CD4-positive, alpha-beta T cell treated with Interferon alpha-2 for 1 hour (primary cell): ENCODE measurements at regions not wholly inside any gene's neighbourhood (a gene's known extent, or its start where the extent isn't known, plus 50 kb on each side); places are given as distances from the start of the nearest gene placed in this dataset.

Source experiments
- DNase-seq, 2 donors: peaks; one replicate each; pipeline ENCODE4 v3.0.0-alpha.2; 2020 to 2022

DNA sequence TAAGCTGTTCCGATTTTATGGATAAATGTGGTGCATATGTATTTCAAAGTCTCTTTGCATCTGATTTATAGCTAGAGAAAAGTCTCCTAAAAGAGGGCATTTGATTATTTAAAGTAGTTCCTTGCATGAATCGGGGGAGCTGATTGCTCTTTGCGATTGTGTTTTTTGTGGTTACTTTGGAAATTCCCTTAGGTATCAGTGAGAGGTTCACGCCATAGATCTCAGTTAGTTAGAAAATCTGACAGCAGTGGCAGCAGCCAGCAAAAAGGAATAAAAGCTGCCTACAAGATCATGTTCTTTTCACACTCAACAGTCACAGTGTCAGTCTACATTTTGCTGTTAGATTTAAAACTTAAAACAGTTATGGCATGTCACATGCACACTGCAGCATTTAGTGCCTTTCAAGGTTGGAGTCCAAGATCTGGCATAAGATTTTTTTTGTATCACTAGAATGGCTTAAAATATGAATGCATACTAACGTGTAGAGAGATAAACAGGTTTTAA is 436.5 kb upstream of the PCDH20 start:
- DNase-seq: no peak

GRCh38 chr13:61850794-61851193 is 435.1 kb upstream of the PCDH20 start:
- DNase-seq: no peak

GRCh38 chr13:61838568-61838967 is 422.9 kb upstream of the PCDH20 start:
- no peak for DNase-seq

- DNase-seq: no peak
Measured at GRCh38 chr13:61833228-61833627, 417.6 kb upstream of the PCDH20 start.

- no peak for DNase-seq
Measured at GRCh38 chr13:61831026-61831425, 415.4 kb upstream of the PCDH20 start.

DNA sequence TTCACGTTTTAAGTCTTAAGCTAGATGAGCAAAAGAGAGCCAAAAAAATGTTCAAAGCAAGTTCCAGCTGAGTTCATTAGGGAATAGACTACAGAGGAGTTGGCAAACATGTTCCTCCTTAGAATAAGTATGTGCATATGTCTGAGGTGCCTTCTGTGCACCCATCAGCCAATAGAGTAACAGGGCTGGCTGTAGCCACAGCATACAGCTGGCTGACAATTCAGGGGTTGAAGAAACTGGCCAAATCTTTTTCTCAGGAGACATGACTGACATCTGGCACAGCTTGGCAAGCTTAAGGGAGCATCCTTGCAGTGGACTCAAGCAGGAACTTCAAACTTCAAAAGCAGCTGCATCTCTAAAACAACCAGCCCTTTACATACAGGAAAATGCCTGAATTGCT is 414.8 kb upstream of the PCDH20 start:
- DNase-seq: no peak

GRCh38 chr13:61824168-61824567 is 408.5 kb upstream of the PCDH20 start:
- DNase-seq: no peak

GRCh38 chr13:61812286-61812685 is 396.6 kb upstream of the PCDH20 start:
- DNase-seq: no peak

DNA sequence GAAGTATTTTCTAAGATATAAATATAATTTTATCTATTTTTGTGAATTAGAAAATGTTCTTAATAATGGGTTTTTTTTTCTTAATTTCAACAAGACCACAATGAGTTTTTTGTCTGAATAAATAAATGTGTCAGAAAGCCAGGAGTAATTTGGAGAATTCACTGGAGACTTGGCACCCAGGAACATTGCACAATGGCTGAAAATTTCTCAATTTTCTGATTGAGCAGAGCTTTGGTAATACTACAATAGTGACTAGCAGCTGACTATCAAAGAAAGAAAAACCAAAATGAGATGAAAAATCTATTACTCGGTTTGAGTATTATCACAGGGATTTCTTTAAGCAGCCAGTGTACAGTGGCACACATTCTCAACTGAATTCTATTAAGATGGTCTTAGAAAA is 394.4 kb upstream of the PCDH20 start:
- DNase-seq: no peak

- DNase-seq: no peak
Measured at GRCh38 chr13:61797397-61797796, 381.7 kb upstream of the PCDH20 start.

- no peak for DNase-seq
Measured at GRCh38 chr13:61795580-61795979, 379.9 kb upstream of the PCDH20 start.

- no peak for DNase-seq
Measured at GRCh38 chr13:61779456-61779855, 363.8 kb upstream of the PCDH20 start.

- no peak for DNase-seq
Measured at GRCh38 chr13:61778531-61778930, 362.9 kb upstream of the PCDH20 start.

DNA sequence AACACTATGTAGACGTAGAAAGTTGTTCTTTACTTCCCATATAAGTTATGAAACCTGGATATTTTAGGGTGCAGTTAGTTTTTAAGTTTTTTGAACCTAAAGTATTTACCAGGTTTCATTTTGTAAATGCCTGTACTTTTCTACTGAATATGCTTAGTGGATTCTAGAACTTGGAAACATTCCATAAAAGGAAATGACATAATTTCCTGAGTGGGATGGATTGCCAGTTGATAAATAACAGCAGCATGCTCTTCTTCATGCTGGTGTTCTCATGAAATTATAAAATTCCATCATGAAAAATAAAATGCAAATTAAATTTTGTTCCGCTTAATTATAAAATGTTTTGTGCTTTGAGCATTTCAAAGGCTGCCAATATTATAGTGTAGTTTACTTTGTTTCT is 362.2 kb upstream of the PCDH20 start:
- no peak for DNase-seq

- no peak for DNase-seq
Measured at GRCh38 chr13:61777271-61777670, 361.6 kb upstream of the PCDH20 start.

DNA sequence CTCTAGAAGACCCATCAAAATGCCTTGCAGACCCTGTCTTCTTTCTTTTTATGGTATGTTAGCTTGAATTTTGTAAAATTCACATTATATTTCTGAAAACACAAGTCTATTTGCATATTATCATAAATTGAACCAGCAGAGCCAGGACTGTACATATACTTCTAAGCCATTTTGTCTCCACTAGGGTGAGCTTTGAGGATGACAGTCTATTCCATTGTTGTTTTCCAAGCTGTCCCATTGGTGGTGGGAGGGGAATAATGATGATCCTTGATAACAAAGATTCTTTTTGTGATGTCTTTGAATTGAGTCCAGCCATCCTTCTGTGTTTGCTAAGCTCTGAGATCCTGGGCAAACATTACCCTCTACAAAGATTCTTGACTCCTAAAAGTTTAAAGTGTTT is 359.3 kb upstream of the PCDH20 start:
- DNase-seq: no peak

GRCh38 chr13:61770681-61771080 is 355.0 kb upstream of the PCDH20 start:
- DNase-seq: no peak

DNA sequence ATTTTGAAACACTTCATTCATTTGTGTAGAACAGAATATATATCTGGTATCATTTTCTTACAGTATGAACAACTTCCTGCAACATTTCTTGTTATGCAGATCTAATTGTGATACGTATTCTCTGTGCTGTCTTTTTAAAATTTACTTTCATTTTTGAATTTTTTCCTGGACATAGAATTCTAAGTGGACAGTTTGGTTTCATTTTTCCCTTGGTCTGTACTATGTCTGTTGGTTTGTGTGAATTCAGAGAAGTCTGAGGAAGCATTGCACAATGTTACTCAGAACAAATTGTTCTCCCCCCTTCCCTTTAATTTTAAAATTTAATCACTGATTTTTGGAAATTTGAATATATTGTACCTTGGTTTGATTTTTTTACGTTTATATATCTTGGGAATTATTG is 352.5 kb upstream of the PCDH20 start:
- DNase-seq: no peak

DNA sequence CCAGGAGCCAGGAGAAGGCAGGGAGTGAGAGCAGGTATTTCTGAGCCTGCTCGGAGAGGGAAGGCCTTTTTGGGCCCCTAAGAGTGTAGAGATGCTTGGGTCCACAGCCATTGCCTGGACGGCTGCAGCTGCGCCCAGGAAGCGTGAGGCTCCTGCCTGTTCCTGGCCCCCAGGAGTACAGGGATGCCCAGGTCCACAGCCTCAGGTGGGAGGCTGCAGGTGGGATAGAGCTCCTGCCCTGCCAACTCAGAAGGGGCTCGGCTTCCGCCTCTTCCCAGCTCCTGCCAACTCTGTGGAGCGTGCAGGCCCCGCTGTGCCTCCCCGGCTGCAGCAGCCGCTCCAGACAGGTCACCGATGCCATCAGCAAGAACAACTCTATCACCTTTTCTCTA is 351.0 kb upstream of the PCDH20 start:
- no peak for DNase-seq

- no peak for DNase-seq
Measured at GRCh38 chr13:61765940-61766666, 350.5 kb upstream of the PCDH20 start.

DNA sequence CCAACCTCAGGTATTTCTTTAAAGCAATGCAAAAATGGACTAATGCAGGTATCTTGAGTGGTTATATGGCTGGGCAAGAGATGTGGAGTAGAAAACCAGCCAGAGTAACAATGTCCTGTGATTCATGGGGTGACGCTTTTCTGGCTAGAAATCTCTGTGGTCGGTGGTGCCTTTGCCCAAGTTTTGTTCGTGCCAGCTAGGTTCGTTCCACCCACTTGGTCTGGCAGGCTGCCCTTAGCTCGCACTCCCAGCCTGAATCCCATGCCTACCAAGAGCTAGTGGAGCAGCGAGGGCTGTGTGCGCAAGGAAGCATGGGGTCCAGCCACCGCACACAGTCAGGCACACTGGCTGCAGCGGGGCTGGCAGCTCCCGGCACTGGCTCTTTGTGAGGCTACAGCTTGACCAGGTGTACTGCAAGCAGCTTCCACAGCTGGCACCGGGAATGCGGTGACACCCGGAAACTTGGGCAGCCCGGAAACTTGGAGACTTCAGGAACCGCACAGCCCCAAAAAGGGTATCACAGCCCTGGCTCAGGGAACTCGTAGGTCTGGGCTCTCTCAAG is 349.6 kb upstream of the PCDH20 start:
- no peak for DNase-seq

DNA sequence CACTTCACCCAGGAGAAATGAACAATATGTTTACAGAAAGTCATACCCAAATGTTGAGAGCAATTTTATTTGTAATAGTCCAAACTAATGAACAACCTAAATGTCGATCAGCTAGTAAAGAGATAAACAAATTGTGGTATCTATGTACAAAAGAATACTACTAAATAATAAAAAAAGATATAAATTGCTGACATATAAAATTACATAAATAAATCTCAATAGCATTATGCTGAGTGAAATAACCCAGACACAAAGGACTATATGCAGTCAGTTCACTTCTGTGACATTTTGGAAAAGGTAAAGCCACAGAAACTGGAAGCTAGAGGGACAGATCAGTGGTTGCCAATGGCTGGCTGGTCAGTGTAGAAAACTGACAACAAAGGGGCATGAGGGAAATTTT is 346.0 kb upstream of the PCDH20 start:
- DNase-seq: no peak

GRCh38 chr13:61760102-61760501 is 344.5 kb upstream of the PCDH20 start:
- no peak for DNase-seq

DNA sequence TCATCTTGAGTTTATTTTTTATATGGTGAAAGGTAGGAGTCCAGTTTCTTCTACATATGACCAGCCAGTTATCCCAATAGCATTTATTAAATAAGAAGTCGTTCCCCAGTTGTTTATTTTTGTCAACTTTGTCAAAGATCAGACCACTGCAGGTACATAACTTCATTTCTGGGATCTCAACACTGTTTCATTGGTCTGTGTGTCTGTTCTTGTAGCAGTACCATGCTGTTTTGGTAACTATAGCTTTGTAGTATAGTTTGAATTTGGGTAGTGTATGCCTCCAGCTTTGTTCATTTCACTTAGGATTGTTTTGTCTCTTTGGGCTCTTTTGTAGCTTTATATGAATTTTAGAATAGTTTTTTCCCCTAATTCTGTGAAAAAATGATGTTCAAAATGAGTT is 340.4 kb upstream of the PCDH20 start:
- DNase-seq: no peak

DNA sequence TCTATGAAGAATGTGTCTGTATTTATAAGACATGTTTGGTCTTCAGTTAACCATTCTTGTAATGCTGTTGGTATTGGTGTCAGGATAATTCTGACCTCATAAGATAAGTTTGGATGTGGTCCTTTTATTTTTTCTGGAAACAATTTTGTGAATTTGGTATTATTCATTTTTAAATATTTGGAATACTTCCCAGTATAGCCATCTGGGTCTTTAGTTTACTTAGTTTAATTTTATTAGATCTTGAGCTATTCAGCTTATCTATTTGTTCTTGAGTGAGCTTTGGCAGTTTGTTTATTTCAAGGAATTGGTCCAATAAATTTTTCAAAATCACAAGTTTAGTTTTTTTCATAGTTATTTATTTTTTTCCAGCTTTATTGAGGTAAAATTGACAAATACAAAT is 335.4 kb upstream of the PCDH20 start:
- DNase-seq: no peak
